ENCODE measurements at regions not wholly inside any gene's neighbourhood (a gene's known extent, or its start where the extent isn't known, plus 50 kb on each side); places are given as distances from the start of the nearest gene placed in this dataset.

DNA sequence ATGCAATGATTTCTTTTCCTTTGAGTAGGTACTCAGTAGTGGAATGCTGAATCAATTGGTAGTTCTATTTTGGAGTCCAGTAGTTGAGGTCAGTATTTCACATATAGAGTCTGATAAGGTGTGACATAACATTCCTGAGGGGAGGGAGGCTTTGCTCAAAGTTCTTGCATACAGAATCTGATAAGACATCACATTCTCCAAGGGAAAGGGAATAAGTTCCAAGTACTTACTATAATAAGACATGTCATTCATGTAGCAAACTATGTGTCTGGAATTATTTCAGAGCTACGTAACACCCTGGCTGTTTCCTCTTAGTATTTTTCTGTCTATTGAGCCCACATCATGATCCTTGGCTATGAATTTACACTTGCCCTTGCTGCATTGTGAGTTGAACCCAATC is 74.3 kb upstream of the POM121L12 start:
- TF ChIP-seq, protein P1, sequence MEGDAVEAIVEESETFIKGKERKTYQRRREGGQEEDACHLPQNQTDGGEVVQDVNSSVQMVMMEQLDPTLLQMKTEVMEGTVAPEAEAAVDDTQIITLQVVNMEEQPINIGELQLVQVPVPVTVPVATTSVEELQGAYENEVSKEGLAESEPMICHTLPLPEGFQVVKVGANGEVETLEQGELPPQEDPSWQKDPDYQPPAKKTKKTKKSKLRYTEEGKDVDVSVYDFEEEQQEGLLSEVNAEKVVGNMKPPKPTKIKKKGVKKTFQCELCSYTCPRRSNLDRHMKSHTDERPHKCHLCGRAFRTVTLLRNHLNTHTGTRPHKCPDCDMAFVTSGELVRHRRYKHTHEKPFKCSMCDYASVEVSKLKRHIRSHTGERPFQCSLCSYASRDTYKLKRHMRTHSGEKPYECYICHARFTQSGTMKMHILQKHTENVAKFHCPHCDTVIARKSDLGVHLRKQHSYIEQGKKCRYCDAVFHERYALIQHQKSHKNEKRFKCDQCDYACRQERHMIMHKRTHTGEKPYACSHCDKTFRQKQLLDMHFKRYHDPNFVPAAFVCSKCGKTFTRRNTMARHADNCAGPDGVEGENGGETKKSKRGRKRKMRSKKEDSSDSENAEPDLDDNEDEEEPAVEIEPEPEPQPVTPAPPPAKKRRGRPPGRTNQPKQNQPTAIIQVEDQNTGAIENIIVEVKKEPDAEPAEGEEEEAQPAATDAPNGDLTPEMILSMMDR (IDR thresholded peaks at IDR 0.05) = no peak
- TF ChIP-seq POLR2A (IDR thresholded peaks at IDR 0.05) (no peak), EP300 (IDR thresholded peaks at IDR 0.05) (no peak)

Measured in sigmoid colon (tissue), 4 donors.